ENCODE measurements at regions not wholly inside any gene's neighbourhood (a gene's known extent, or its start where the extent isn't known, plus 50 kb on each side); places are given as distances from the start of the nearest gene placed in this dataset.

DNA sequence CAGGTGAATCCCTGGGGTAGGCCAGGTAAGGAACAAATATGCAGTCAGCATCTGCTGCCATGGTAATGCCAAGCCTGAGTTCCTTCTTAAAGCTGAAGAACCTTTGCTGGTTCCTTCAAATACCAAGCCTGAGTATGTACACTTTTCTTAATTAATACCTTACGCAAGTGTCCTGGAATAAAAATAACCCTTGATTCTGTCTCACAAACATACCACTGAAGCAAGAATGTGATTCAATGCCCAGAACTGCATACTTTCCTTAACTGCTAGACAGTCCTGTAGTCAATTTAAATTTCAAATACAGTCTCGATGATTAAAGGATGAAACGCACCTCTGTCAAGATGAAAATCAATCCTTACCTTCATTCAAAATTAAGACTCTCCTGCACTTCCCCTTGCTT, 634.0 kb upstream of the CHRM3 start:
- H3K23me2 ChIP-seq (ENCODE audit: insufficient read length, low read depth, low read length, poor library complexity, severe bottlenecking): peaks cover 2% of the 10 kb centered on the region
- no CpG with 5 or more reads among the region's 3 CpGs for WGBS (ENCODE audit: extremely low coverage, insufficient read length, low lambda C conversion rate)
- peak overlapping the region; percentile 95 to 96 (median 95); a peak in 5 of 7 replicates for H3K27ac Mint-ChIP-seq

More for the DNA sequence above, 634.0 kb upstream of the CHRM3 start:
- Mint-ChIP-seq H3K4me3 (no peak overlapping the region), H3K4me1 (peaks cover 17 to 24% of the 10 kb centered on the region in 2 experiments), H3K9me3 (peaks cover 0 to 1% of the 10 kb centered on the region in 2 experiments; a peak in 3 of 5 replicates), H3K27me3 (ENCODE audit: low read depth) (no peaks in the 10 kb centered on the region), H3K36me3 (ENCODE audit: insufficient read depth in 1 of 3, low read depth in 3 of 3) (peaks cover 0 to 11% (median 11%) of the 10 kb centered on the region in 3 experiments; a peak in 5 of 7 replicates)
- Histone ChIP-seq H2BK5ac (ENCODE audit: insufficient read length, low read length) (no peak overlapping the region), H3K27ac (ENCODE audit: insufficient read length, low read depth, low read length) (peak overlapping the region; percentile 33), H3K23ac (ENCODE audit: insufficient read length, low read depth, low read length) (no peak overlapping the region), H2AK5ac (ENCODE audit: insufficient read length, low read length) (no peak overlapping the region), H3K56ac (ENCODE audit: insufficient read length, low read depth, low read length) (no peak overlapping the region), H2AFZ (ENCODE audit: low read length) (no peak overlapping the region), H4K5ac (ENCODE audit: insufficient read length, low read depth, low read length) (no peak overlapping the region), H3K9me3 (ENCODE audit: control insufficient read depth, low read depth, low read length) (no peaks in the 10 kb centered on the region), H4K8ac (replicated peaks; ENCODE audit: insufficient read length, low read depth, low read length) (no peak overlapping the region), H2BK20ac (ENCODE audit: low read depth, low read length, poor library complexity, severe bottlenecking) (no peak overlapping the region), H2BK120ac (ENCODE audit: low read depth, low read length, poor library complexity, severe bottlenecking) (no peak overlapping the region), H3K9ac (ENCODE audit: extremely low read depth, insufficient read length, low read length) (no peak overlapping the region), H3K4me2 (ENCODE audit: insufficient read depth, insufficient read length, low read length) (no peak overlapping the region), H2BK15ac (ENCODE audit: low read depth, low read length) (no peak overlapping the region), H4K91ac (ENCODE audit: insufficient read length, low read depth, low read length) (no peak overlapping the region), H3K18ac (ENCODE audit: insufficient read length, low read depth, low read length) (no peak overlapping the region), H3K4me1 (ENCODE audit: insufficient read depth, low read length) (peaks cover 10% of the 10 kb centered on the region), H3K79me2 (ENCODE audit: insufficient read depth, low read length) (no peaks in the 10 kb centered on the region), H3K27me3 (ENCODE audit: insufficient read depth, low read length) (no peaks in the 10 kb centered on the region; the same call in 1 of the 2 replicates), H3K4ac (ENCODE audit: low read depth, low read length) (no peak overlapping the region), H3T11ph (ENCODE audit: low read length) (no peak overlapping the region), H4K20me1 (ENCODE audit: control insufficient read depth, insufficient read depth, insufficient read length) (no peaks in the 10 kb centered on the region), H3K79me1 (ENCODE audit: insufficient read depth, low read depth, low read length, poor library complexity, severe bottlenecking) (no peaks in the 10 kb centered on the region), H2BK12ac (ENCODE audit: insufficient read length, low read depth, low read length) (no peak overlapping the region), H3K14ac (ENCODE audit: insufficient read depth, low read length) (no peak overlapping the region)
- no peak for DNase-seq
- TF ChIP-seq, protein P1, sequence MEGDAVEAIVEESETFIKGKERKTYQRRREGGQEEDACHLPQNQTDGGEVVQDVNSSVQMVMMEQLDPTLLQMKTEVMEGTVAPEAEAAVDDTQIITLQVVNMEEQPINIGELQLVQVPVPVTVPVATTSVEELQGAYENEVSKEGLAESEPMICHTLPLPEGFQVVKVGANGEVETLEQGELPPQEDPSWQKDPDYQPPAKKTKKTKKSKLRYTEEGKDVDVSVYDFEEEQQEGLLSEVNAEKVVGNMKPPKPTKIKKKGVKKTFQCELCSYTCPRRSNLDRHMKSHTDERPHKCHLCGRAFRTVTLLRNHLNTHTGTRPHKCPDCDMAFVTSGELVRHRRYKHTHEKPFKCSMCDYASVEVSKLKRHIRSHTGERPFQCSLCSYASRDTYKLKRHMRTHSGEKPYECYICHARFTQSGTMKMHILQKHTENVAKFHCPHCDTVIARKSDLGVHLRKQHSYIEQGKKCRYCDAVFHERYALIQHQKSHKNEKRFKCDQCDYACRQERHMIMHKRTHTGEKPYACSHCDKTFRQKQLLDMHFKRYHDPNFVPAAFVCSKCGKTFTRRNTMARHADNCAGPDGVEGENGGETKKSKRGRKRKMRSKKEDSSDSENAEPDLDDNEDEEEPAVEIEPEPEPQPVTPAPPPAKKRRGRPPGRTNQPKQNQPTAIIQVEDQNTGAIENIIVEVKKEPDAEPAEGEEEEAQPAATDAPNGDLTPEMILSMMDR (conservative IDR thresholded peaks at IDR 0.05): no peak
